K562 (cell line): ENCODE measurements at regions not wholly inside any gene's neighbourhood (a gene's known extent, or its start where the extent isn't known, plus 50 kb on each side); places are given as distances from the start of the nearest gene placed in this dataset.

ENCODE experiments used
- KAT8 ChIP-seq: fragments of 450-650 bp; IDR thresholded peaks from 2 replicates; pipeline ENCODE4 v1.6.1; 2016; ENCODE audit warnings: low read depth, mild to moderate bottlenecking
- MYBL2 ChIP-seq, 2 experiments: fragments of 450-650 bp in 1 of 2; sonication (generic) in 1 of 2; formaldehyde crosslinking in 1 of 2; IDR thresholded peaks; 2 replicates each; pipeline versions ENCODE4 v1.6.1 to v1.8.1; 2017 to 2022; ENCODE audit warnings: borderline replicate concordance in 1 of 2, inconsistent platforms in 1 of 2, low read depth in 1 of 2, mild to moderate bottlenecking in 1 of 2, missing genetic modification reagents in 1 of 2, moderate library complexity in 1 of 2
- PREB ChIP-seq: sonication (generic); formaldehyde crosslinking; IDR thresholded peaks from 2 replicates; pipeline ENCODE4 v1.8.1; 2023; ENCODE audit warnings: mild to moderate bottlenecking, missing genetic modification reagents
- ZNF217 ChIP-seq: sonication (generic); formaldehyde crosslinking; IDR thresholded peaks from 2 replicates; pipeline ENCODE4 v1.8.0; 2022; ENCODE audit warnings: mild to moderate bottlenecking, missing genetic modification reagents

GRCh38 chr6:49327571-49327970 is 135.5 kb downstream of the MMUT start:
- TF ChIP-seq PREB (CRISPR knock-in tag) (no peak), KAT8 (no peak), MYBL2 (IDR thresholded peaks at IDR 0.05; ENCODE audit: low read depth) (no peak), MYBL2 (CRISPR knock-in tag; IDR thresholded peaks at IDR 0.05; ENCODE audit: borderline replicate concordance) (no peak), ZNF217 (CRISPR knock-in tag) (no peak)
